GM18519 (cell line): ENCODE measurements at regions not wholly inside any gene's neighbourhood (a gene's known extent, or its start where the extent isn't known, plus 50 kb on each side); places are given as distances from the start of the nearest gene placed in this dataset.
"Not testable (repeated sequence)": the region's sequence is repeated elsewhere in the genome, so short reads cannot be mapped to it uniquely, and the experiment has no call there.

ENCODE experiments used
- ATAC-seq: cut with Tn5 transposase; IDR thresholded peaks from one replicate; pipeline ENCODE4 v1.9.1; 2021; ENCODE audit warnings: mild to moderate bottlenecking, moderate library complexity; ENCODE audit not compliant: unreplicated experiment, low FRiP score

- ATAC-seq: no peak
Measured at GRCh38 chr12:91249518-91250272, 67.1 kb upstream of the DCN start.

DNA sequence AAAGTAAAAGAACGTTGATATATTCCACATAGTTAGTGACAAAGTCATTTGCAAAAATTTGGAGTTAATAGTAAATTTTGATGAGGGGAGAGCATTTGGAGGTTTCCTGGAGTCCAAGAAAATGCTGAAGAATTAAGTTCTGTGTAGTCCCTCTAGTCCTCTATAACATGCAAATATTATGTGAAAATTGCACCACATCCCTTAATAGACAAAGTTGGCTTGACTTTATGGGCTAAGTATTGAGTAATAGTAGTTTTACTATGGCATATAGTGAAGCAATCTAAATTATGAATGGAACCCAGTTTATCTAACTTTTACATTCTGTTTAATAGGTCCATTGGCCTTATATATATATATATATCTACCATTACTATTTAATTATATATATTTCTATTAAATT lies 66.4 kb upstream of the DCN start:
- ATAC-seq: no peak

GRCh38 chr12:91243177-91243576 lies 60.6 kb upstream of the DCN start:
- not testable (repeated sequence) for ATAC-seq

GRCh38 chr12:91241756-91242155 lies 59.1 kb upstream of the DCN start:
- no peak for ATAC-seq

- ATAC-seq: no peak
Measured at GRCh38 chr12:91240386-91241095, 57.9 kb upstream of the DCN start.

- no peak for ATAC-seq
Measured at GRCh38 chr12:91239481-91239880, 56.9 kb upstream of the DCN start.
